ENCODE measurements at regions not wholly inside any gene's neighbourhood (a gene's known extent, or its start where the extent isn't known, plus 50 kb on each side); places are given as distances from the start of the nearest gene placed in this dataset.

DNA sequence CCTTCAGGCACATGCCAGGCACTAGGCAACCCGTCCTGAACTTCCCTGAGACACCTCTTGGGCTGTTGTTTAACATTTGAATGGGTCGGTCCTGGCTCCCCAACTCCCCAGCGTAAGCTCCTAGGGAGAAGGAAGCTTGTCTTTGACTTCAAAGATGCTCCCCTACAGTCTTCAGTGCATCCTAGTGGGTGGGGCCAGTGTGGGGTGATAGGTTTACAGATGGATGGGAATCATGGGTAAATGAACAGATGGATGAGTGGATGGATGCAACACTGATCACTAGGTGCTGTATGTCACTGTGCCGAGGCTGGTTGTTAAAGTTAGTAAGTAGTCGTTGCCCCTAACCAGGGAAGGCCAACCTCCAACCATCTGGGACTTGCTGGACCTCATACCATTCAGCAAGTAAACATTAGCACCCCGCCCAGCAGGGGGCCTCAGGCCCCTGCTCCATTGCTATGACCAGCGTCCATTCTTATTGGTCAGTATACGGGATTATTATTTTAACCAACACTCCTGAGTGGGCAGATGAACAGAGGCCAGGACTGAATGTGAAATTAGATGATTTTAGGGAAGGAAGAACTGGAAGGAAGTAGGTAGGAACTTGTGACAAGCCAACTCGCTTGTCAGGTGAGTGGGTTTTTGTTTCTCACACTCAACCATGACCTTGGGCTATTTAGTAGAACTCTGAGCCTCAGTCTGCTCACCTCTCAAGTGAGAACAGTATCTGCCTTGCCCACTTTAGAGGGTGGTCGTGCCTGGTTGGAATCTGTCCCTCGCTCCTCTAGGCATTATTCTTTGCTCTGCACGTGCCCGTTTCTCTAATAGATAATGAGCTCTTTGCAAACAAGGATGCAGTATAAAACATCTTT, 82.9 kb upstream of the FOXP4 start:
- H3K4me3 ChIP-seq (ENCODE audit: low read depth, low read length), result no peak overlapping the region
- ChIA-PET CTCF (interaction anchor here (0.6 to 2.9 kb wide), 18 partner anchors 7 to 271 kb away, joined by 3 to 15 read pairs (median 4); no protein-coding TSS in a partner anchor), POLR2A (interaction anchor here (0.9 kb wide), 1 partner anchor 140 kb away, joined by 3 read pairs; no protein-coding TSS in a partner anchor)
- H3K36me3 ChIP-seq (ENCODE audit: control insufficient read depth in 2 of 2, insufficient read depth in 1 of 2, low read length in 2 of 2), result no peaks in the 10 kb centered on the region
- no peaks in the 10 kb centered on the region for H3K9me3 ChIP-seq (ENCODE audit: control insufficient read depth, insufficient read depth, low read depth, low read length)
- H3K27ac ChIP-seq (ENCODE audit: extremely low read depth, low read depth, low read length), result no peak overlapping the region
- TF ChIP-seq CTCF (tag by site-specific recombination; IDR thresholded peaks at IDR 0.05), result peak; percentile 19; the same call in 1 of the 2 replicates
- TF ChIP-seq ZSCAN30 (tag by site-specific recombination; IDR thresholded peaks at IDR 0.05), result no peak
- no peaks in the 10 kb centered on the region for H3K4me1 ChIP-seq (ENCODE audit: control insufficient read depth, insufficient read depth, low read length)

DNA sequence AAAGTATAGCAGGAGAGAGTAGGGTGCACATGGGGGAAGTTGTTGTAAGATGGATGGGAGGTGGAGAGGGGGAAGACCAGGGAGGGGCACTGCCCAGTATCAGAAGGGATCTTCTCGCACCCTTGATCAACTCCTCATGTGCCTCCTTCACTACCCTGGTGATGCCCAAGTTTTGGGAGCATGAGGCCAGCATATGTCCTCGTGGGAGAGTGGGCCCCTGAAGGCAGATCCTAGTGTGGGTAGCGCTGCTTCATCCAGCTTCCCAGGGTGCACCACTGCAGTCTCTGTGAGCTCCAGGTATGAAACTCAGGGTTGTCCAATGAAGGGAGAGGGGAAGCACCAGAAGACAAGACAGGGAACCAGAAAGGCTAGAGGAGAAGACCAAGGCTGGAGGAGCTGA, 82.2 kb upstream of the FOXP4 start:
- no peak overlapping the region for H3K4me3 ChIP-seq (ENCODE audit: low read depth, low read length)
- ChIA-PET CTCF (interaction anchor here (0.6 to 1.8 kb wide), 7 partner anchors 9 to 139 kb away, joined by 3 to 6 read pairs (median 3); no protein-coding TSS in a partner anchor), POLR2A (interaction anchor here (0.9 kb wide), 1 partner anchor 139 kb away, joined by 3 read pairs; no protein-coding TSS in a partner anchor)
- TF ChIP-seq ZNF785 (tag by site-specific recombination; IDR thresholded peaks at IDR 0.05) (no peak), ZNF280D (tag by site-specific recombination; IDR thresholded peaks at IDR 0.05) (no peak), ZNF561 (tag by site-specific recombination; IDR thresholded peaks at IDR 0.05; ENCODE audit: borderline replicate concordance) (no peak), CTCF (tag by site-specific recombination; IDR thresholded peaks at IDR 0.05) (no peak), ZNF155 (tag by site-specific recombination; IDR thresholded peaks at IDR 0.05) (no peak)
- no peaks in the 10 kb centered on the region for H3K36me3 ChIP-seq (ENCODE audit: control insufficient read depth in 2 of 2, insufficient read depth in 1 of 2, low read length in 2 of 2)
- no peaks in the 10 kb centered on the region for H3K9me3 ChIP-seq (ENCODE audit: control insufficient read depth, insufficient read depth, low read depth, low read length)
- H3K27ac ChIP-seq (ENCODE audit: extremely low read depth, low read depth, low read length), result no peak overlapping the region
- H3K4me1 ChIP-seq (ENCODE audit: control insufficient read depth, insufficient read depth, low read length), result no peaks in the 10 kb centered on the region

GRCh38 chr6:41464481-41464880, 81.7 kb upstream of the FOXP4 start:
- ChIA-PET CTCF (interaction anchor here (0.6 to 1.8 kb wide), 8 partner anchors 8 to 138 kb away, joined by 3 to 6 read pairs (median 4); no protein-coding TSS in a partner anchor), POLR2A (interaction anchor here (0.5 to 0.9 kb wide), 2 partner anchors 138 to 431 kb away, joined by 3 read pairs; partner anchors contain the start of gene USP49)
- H3K36me3 ChIP-seq (ENCODE audit: control insufficient read depth in 2 of 2, insufficient read depth in 1 of 2, low read length in 2 of 2), result no peaks in the 10 kb centered on the region
- 0 out of 2 replicates have a peak, but pooled peaks cover under 1% of the 10 kb centered on the region for H3K4me1 ChIP-seq (ENCODE audit: control insufficient read depth, insufficient read depth, low read length)
- TF ChIP-seq, protein P1, sequence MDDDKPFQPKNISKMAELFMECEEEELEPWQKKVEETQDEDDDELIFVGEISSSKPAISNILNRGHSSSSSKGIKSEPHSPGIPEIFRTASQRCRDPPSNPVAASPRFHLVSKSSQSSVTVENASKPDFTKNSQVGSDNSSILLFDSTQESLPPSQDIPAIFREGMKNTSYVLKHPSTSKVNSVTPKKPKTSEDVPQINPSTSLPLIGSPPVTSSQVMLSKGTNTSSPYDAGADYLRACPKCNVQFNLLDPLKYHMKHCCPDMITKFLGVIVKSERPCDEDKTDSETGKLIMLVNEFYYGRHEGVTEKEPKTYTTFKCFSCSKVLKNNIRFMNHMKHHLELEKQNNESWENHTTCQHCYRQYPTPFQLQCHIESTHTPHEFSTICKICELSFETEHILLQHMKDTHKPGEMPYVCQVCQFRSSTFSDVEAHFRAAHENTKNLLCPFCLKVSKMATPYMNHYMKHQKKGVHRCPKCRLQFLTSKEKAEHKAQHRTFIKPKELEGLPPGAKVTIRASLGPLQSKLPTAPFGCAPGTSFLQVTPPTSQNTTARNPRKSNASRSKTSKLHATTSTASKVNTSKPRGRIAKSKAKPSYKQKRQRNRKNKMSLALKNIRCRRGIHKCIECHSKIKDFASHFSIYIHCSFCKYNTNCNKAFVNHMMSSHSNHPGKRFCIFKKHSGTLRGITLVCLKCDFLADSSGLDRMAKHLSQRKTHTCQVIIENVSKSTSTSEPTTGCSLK (tag by site-specific recombination; IDR thresholded peaks at IDR 0.05), result no peak
- TF ChIP-seq FEZF1 (tag by site-specific recombination; IDR thresholded peaks at IDR 0.05), result no peak
- no peak for TF ChIP-seq ZNF560 (tag by site-specific recombination; IDR thresholded peaks at IDR 0.05; ENCODE audit: borderline replicate concordance)
- TF ChIP-seq SALL2 (tag by site-specific recombination; IDR thresholded peaks at IDR 0.05; ENCODE audit: borderline replicate concordance), result no peak
- TF ChIP-seq BCL11A (tag by site-specific recombination; IDR thresholded peaks at IDR 0.05; ENCODE audit: low read depth), result no peak
- TF ChIP-seq, protein P2, sequence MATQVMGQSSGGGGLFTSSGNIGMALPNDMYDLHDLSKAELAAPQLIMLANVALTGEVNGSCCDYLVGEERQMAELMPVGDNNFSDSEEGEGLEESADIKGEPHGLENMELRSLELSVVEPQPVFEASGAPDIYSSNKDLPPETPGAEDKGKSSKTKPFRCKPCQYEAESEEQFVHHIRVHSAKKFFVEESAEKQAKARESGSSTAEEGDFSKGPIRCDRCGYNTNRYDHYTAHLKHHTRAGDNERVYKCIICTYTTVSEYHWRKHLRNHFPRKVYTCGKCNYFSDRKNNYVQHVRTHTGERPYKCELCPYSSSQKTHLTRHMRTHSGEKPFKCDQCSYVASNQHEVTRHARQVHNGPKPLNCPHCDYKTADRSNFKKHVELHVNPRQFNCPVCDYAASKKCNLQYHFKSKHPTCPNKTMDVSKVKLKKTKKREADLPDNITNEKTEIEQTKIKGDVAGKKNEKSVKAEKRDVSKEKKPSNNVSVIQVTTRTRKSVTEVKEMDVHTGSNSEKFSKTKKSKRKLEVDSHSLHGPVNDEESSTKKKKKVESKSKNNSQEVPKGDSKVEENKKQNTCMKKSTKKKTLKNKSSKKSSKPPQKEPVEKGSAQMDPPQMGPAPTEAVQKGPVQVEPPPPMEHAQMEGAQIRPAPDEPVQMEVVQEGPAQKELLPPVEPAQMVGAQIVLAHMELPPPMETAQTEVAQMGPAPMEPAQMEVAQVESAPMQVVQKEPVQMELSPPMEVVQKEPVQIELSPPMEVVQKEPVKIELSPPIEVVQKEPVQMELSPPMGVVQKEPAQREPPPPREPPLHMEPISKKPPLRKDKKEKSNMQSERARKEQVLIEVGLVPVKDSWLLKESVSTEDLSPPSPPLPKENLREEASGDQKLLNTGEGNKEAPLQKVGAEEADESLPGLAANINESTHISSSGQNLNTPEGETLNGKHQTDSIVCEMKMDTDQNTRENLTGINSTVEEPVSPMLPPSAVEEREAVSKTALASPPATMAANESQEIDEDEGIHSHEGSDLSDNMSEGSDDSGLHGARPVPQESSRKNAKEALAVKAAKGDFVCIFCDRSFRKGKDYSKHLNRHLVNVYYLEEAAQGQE (tag by site-specific recombination; IDR thresholded peaks at IDR 0.05), result no peak
- no peak overlapping the region for H3K27ac ChIP-seq (ENCODE audit: extremely low read depth, low read depth, low read length)
- H3K9me3 ChIP-seq (ENCODE audit: control insufficient read depth, insufficient read depth, low read depth, low read length), result no peaks in the 10 kb centered on the region
- H3K4me3 ChIP-seq (ENCODE audit: low read depth, low read length), result no peak overlapping the region
